ENCODE measurements at regions not wholly inside any gene's neighbourhood (a gene's known extent, or its start where the extent isn't known, plus 50 kb on each side); places are given as distances from the start of the nearest gene placed in this dataset.

- intact Hi-C loops (cut with micrococcal nuclease; ENCODE audit: unreplicated experiment): no loop called here
- TF ChIP-seq REST (IDR thresholded peaks at IDR 0.05; ENCODE audit: insufficient read depth in 1 of 2, low read depth in 2 of 2, low read length in 1 of 2): no peak
- TF ChIP-seq SIN3A (IDR thresholded peaks at IDR 0.05; ENCODE audit: borderline replicate concordance, insufficient read depth, low read depth, low read length): no peak
- TF ChIP-seq CTCF (IDR thresholded peaks at IDR 0.05): no peak
- TF ChIP-seq TCF7L2 (IDR thresholded peaks at IDR 0.05; ENCODE audit: low read depth, low read length): no peak
- TF ChIP-seq POLR2AphosphoS5 (IDR thresholded peaks at IDR 0.05; ENCODE audit: low read depth, low read length): no peak
- no peak for DNase-seq (ENCODE audit: low read depth, low spot score)
- Histone ChIP-seq H3K36me3 (ENCODE audit: control insufficient read depth, insufficient read depth, low read length) (no peaks in the 10 kb centered on the region; the same call in 1 of the 2 replicates), H3K4me1 (ENCODE audit: control insufficient read depth, insufficient read depth, low read length) (no peaks in the 10 kb centered on the region), H3K27ac (ENCODE audit: low read length) (no peak overlapping the region), H3K27me3 (ENCODE audit: control insufficient read depth, insufficient read depth, low read length) (no peaks in the 10 kb centered on the region), H3K4me3 (ENCODE audit: low read depth in 2 of 2, low read length in 2 of 2) (no peak overlapping the region), H3K9me3 (ENCODE audit: control insufficient read depth, insufficient read depth, low read depth, low read length) (no peaks in the 10 kb centered on the region)
- in situ Hi-C loops (cut with HindIII; ENCODE audit: low pct_unique_long_range_greater_than_20kb, low sequenced_read_pairs): no loop called here
- ChIA-PET CTCF (no interaction called here), POLR2A (no interaction called here)
- no TSS peak for BruUV-seq (replicated peaks)
- no peak for ATAC-seq
Observed at GRCh38 chr6:8674126-8674525, 238.8 kb upstream of the SLC35B3 start.

- TF ChIP-seq POLR2AphosphoS5 (IDR thresholded peaks at IDR 0.05; ENCODE audit: low read depth, low read length) (no peak), REST (IDR thresholded peaks at IDR 0.05; ENCODE audit: insufficient read depth in 1 of 2, low read depth in 2 of 2, low read length in 1 of 2) (no peak), SIN3A (IDR thresholded peaks at IDR 0.05; ENCODE audit: borderline replicate concordance, insufficient read depth, low read depth, low read length) (no peak), CTCF (IDR thresholded peaks at IDR 0.05) (no peak), TCF7L2 (IDR thresholded peaks at IDR 0.05; ENCODE audit: low read depth, low read length) (no peak)
- no TSS peak for BruUV-seq (replicated peaks)
Observed at GRCh38 chr6:8672882-8673281, 237.5 kb upstream of the SLC35B3 start.

More at GRCh38 chr6:8672882-8673281, 237.5 kb upstream of the SLC35B3 start:
- no peaks in the 10 kb centered on the region for H3K27me3 ChIP-seq (ENCODE audit: control insufficient read depth, insufficient read depth, low read length)
- H3K9me3 ChIP-seq (ENCODE audit: control insufficient read depth, insufficient read depth, low read depth, low read length): no peaks in the 10 kb centered on the region
- POLR2A ChIA-PET: interaction anchor here (0.6 kb wide), 1 partner anchor 171 kb away, joined by 5 read pairs; no protein-coding TSS in a partner anchor
- ATAC-seq: no peak
- no peak for DNase-seq (ENCODE audit: low read depth, low spot score)
- no peak overlapping the region for H3K4me3 ChIP-seq (ENCODE audit: low read depth in 2 of 2, low read length in 2 of 2)
- H3K4me1 ChIP-seq (ENCODE audit: control insufficient read depth, insufficient read depth, low read length): no peaks in the 10 kb centered on the region
- in situ Hi-C loops (cut with HindIII; ENCODE audit: low pct_unique_long_range_greater_than_20kb, low sequenced_read_pairs): no loop called here
- CTCF ChIA-PET: no interaction called here
- H3K27ac ChIP-seq (ENCODE audit: low read length): no peak overlapping the region
- no peaks in the 10 kb centered on the region; the same call in 1 of the 2 replicates for H3K36me3 ChIP-seq (ENCODE audit: control insufficient read depth, insufficient read depth, low read length)
- intact Hi-C loops (cut with micrococcal nuclease; ENCODE audit: unreplicated experiment): no loop called here

Data from Panc1 (cell line).